SU-DHL-6 (cell line): ENCODE measurements at regions not wholly inside any gene's neighbourhood (a gene's known extent, or its start where the extent isn't known, plus 50 kb on each side); places are given as distances from the start of the nearest gene placed in this dataset.

ENCODE experiments used
- H2AFZ ChIP-seq: fragments of 200-600 bp; sonication (generic); 2 replicates; pipeline ENCODE4 v1.6.1; 2014; ENCODE audit warnings: low read depth, mild to moderate bottlenecking, moderate library complexity, mixed read lengths, antibody characterized with exemption, low read length; ENCODE audit not compliant: severe bottlenecking
- H3F3A ChIP-seq: fragments of 200-600 bp; shearing (Covaris generic); 2 replicates; pipeline ENCODE4 v1.6.0; 2016; ENCODE audit warnings: antibody characterized with exemption, mild to moderate bottlenecking; ENCODE audit not compliant: insufficient read depth
- H3K27ac ChIP-seq: fragments of 200-600 bp; sonication (generic); 2 replicates; pipeline ENCODE4 v1.5.1; 2016; ENCODE audit warnings: low read depth, mild to moderate bottlenecking, low read length, moderate library complexity, mixed read lengths
- H3K27me3 ChIP-seq: fragments of 200-600 bp; sonication (generic), shearing (Covaris generic); 2 replicates; pipeline ENCODE4 v1.6.0; 2014; ENCODE audit warnings: mild to moderate bottlenecking, low read length
- H3K36me3 ChIP-seq: fragments of 200-600 bp; sonication (generic); 2 replicates; pipeline ENCODE4 v1.6.1; 2014; ENCODE audit warnings: mild to moderate bottlenecking, low read length, mixed read lengths
- H3K4me2 ChIP-seq: fragments of 300-600, 200-600 bp; shearing (Covaris generic), sonication (generic); 2 replicates; pipeline ENCODE4 v1.6.0; 2014; ENCODE audit warnings: low read length, low read depth, mild to moderate bottlenecking; ENCODE audit not compliant: poor library complexity, severe bottlenecking
- H3K4me3 ChIP-seq: fragments of 200-600 bp; sonication (generic); 2 replicates; pipeline ENCODE4 v1.5.1; 2014; ENCODE audit warnings: antibody characterized with exemption, low read length, mild to moderate bottlenecking, mixed read lengths; ENCODE audit not compliant: insufficient read depth, poor library complexity, severe bottlenecking
- H3K79me2 ChIP-seq: fragments of 200-600 bp; sonication (generic); 2 replicates; pipeline ENCODE4 v1.6.1; 2014; ENCODE audit warnings: mild to moderate bottlenecking, low read length, moderate library complexity; ENCODE audit not compliant: insufficient read depth
- H3K9ac ChIP-seq: fragments of 200-600 bp; sonication (generic); 2 replicates; pipeline ENCODE4 v1.7.0; 2014; ENCODE audit warnings: mild to moderate bottlenecking, low read length
- H3K9me2 ChIP-seq: fragments of 200-600 bp; sonication (generic); replicated peaks from 2 replicates; pipeline ENCODE4 v1.6.1; 2014; ENCODE audit warnings: low read length; ENCODE audit not compliant: insufficient read depth
- H3K9me3 ChIP-seq: fragments of 200-600 bp; sonication (generic); 2 replicates; pipeline ENCODE4 v1.6.1; 2014; ENCODE audit warnings: low read length, mixed read lengths; ENCODE audit not compliant: insufficient read depth
- H4K20me1 ChIP-seq: fragments of 200-600 bp; sonication (generic); 2 replicates; pipeline ENCODE4 v1.6.1; 2014; ENCODE audit warnings: low read depth, mild to moderate bottlenecking, antibody characterized with exemption, low read length, moderate library complexity, mixed read lengths
- EZH2phosphoT487 ChIP-seq: fragments of 200-600 bp; sonication (generic), shearing (Covaris generic); conservative IDR thresholded peaks from 2 replicates; pipeline ENCODE4 v1.6.1; 2018; ENCODE audit warnings: mild to moderate bottlenecking, antibody characterized with exemption, low read length, moderate library complexity, mixed read lengths
- TF ChIP-seq, protein P1 (sequence below): fragments of 200-600 bp; sonication (generic); IDR thresholded peaks from one replicate; pipeline ENCODE4 v1.5.1; 2017; ENCODE audit warnings: antibody characterized with exemption, mild to moderate bottlenecking, low read length, moderate library complexity; ENCODE audit not compliant: insufficient read depth, poor library complexity, severe bottlenecking

DNA sequence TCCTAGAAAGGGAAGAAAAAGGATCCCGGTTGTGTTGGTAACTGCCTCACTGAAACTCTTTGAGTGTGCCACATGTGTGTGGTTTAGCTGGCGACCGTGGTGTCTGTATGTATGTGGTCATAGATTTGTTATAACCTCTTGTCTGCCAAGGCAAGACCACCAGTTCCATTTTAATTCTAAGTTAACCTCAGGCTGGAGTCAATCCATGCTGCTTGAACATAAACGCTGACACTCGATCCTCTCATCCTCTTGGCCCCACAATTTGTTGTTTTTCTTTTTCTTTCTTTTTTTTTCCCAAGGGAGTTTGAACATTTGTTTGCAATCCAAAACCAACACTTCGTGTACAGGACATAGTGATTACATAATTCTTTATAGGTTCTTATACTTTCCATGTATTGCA is 318.9 kb upstream of the JAG1 start:
- Histone ChIP-seq H4K20me1 (no peaks in the 10 kb centered on the region), H3K9me3 (no peaks in the 10 kb centered on the region; the same call in 1 of the 2 replicates), H3K9me2 (no peaks in the 10 kb centered on the region), H3K79me2 (no peaks in the 10 kb centered on the region), H2AFZ (no peak overlapping the region), H3K4me3 (no peak overlapping the region), H3K4me2 (no peak overlapping the region), H3K27ac (no peak overlapping the region), H3K27me3 (no peaks in the 10 kb centered on the region), H3F3A (no peaks in the 10 kb centered on the region), H3K36me3 (no peaks in the 10 kb centered on the region), H3K9ac (no peak overlapping the region)
- TF ChIP-seq EZH2phosphoT487, result no peak
- TF ChIP-seq, protein P1, sequence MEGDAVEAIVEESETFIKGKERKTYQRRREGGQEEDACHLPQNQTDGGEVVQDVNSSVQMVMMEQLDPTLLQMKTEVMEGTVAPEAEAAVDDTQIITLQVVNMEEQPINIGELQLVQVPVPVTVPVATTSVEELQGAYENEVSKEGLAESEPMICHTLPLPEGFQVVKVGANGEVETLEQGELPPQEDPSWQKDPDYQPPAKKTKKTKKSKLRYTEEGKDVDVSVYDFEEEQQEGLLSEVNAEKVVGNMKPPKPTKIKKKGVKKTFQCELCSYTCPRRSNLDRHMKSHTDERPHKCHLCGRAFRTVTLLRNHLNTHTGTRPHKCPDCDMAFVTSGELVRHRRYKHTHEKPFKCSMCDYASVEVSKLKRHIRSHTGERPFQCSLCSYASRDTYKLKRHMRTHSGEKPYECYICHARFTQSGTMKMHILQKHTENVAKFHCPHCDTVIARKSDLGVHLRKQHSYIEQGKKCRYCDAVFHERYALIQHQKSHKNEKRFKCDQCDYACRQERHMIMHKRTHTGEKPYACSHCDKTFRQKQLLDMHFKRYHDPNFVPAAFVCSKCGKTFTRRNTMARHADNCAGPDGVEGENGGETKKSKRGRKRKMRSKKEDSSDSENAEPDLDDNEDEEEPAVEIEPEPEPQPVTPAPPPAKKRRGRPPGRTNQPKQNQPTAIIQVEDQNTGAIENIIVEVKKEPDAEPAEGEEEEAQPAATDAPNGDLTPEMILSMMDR, result no peak

DNA sequence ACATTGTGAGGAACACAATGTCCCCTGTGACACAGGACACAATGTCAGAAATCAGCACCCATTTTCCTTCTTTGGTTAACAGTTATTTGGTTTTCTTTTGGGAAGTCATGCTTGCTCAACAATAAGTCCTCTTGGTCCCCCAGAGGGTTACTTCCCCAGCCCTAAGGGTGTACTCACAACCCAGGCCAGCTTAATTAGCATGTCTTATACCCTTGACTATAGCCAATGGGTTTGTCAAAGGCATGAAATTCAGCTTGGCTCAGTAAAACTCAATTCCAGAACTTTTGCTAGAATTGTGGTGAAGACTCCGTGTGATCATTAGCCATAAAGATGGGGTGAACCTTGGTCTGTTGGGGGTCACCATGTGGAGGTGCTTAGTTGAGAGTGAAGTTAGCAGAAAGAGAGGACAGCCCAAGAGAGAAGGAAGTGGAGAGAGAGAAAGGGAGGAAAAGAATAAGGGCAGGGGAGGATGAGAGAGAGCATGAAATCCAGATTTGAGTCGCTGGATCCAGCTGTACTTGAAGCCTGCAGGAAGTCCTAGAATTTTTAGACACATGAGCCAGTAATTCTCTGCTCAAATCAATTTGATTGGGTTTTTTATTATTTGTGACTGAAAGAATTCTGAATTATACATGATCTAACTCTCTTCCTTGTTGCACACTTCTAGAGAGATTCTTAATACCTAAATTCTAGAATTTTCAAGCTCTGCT is 321.3 kb upstream of the JAG1 start:
- H3K9me3 ChIP-seq, result no peaks in the 10 kb centered on the region; the same call in 1 of the 2 replicates
- TF ChIP-seq, protein P1, result no peak
- no peak for TF ChIP-seq EZH2phosphoT487
- no peaks in the 10 kb centered on the region for H3K79me2 ChIP-seq

DNA sequence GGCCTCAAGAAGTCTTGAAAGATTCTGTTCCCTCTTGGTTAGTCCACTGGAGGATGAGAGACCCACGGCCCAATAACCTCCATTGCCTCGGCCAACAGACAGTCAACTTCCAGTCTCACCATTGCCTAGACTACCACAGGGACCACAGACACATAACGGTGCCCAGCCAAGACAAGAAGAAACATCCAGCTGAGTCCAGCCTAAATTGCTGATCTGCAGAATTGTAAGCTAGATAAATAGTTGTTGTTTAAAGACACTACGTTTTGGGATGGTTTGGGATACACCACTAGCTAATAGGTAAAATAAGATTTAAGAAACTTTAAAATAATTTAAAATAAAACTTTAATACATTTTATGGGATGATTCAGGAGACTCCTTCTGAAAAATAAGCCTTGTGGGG is 324.7 kb upstream of the JAG1 start:
- no peaks in the 10 kb centered on the region for H4K20me1 ChIP-seq
- no peak overlapping the region for H2AFZ ChIP-seq
- no peak overlapping the region for H3K9ac ChIP-seq
- TF ChIP-seq, protein P1, result no peak
- TF ChIP-seq EZH2phosphoT487, result no peak
- H3K4me2 ChIP-seq, result no peak overlapping the region
- no peaks in the 10 kb centered on the region for H3K79me2 ChIP-seq
- no peaks in the 10 kb centered on the region for H3K9me2 ChIP-seq
- no peak overlapping the region for H3K27ac ChIP-seq
- no peaks in the 10 kb centered on the region for H3K27me3 ChIP-seq
- no peaks in the 10 kb centered on the region for H3F3A ChIP-seq
- no peaks in the 10 kb centered on the region for H3K9me3 ChIP-seq
- H3K4me3 ChIP-seq, result no peak overlapping the region
- H3K36me3 ChIP-seq, result no peaks in the 10 kb centered on the region

More for the DNA sequence above, 321.3 kb upstream of the JAG1 start:
- H3K4me2 ChIP-seq, result no peak overlapping the region
- no peaks in the 10 kb centered on the region for H3K36me3 ChIP-seq
- H2AFZ ChIP-seq, result no peak overlapping the region
- no peaks in the 10 kb centered on the region for H3K9me2 ChIP-seq
- no peaks in the 10 kb centered on the region for H3F3A ChIP-seq
- H3K4me3 ChIP-seq, result no peak overlapping the region
- no peaks in the 10 kb centered on the region for H3K27me3 ChIP-seq
- H4K20me1 ChIP-seq, result no peaks in the 10 kb centered on the region
- no peak overlapping the region for H3K9ac ChIP-seq
- no peak overlapping the region for H3K27ac ChIP-seq
